ENCODE measurements at regions not wholly inside any gene's neighbourhood (a gene's known extent, or its start where the extent isn't known, plus 50 kb on each side); places are given as distances from the start of the nearest gene placed in this dataset.
"Not testable (repeated sequence)": the region's sequence is repeated elsewhere in the genome, so short reads cannot be mapped to it uniquely, and the experiment has no call there.

GRCh38 chr22:23456666-23457379 is 123.3 kb downstream of the IGLL1 start:
- TF ChIP-seq POLR2A (IDR thresholded peaks at IDR 0.05; ENCODE audit: low read length); GATA1 (IDR thresholded peaks at IDR 0.05; ENCODE audit: low read depth, low read length): not testable (repeated sequence)
